ENCODE measurements at regions not wholly inside any gene's neighbourhood (a gene's known extent, or its start where the extent isn't known, plus 50 kb on each side); places are given as distances from the start of the nearest gene placed in this dataset.

- WGBS, 2 donors = 92 to 93% methylated on average over 2 of the region's 2 CpGs
- Histone ChIP-seq H3K9me3 (no peaks in the 10 kb centered on the region), H3K4me3 (no peak overlapping the region), H3K36me3 (no peaks in the 10 kb centered on the region), H3K4me1 (no peaks in the 10 kb centered on the region), H3K27ac (no peak overlapping the region), H3K27me3 (no peaks in the 10 kb centered on the region)
- TF ChIP-seq, protein P1, sequence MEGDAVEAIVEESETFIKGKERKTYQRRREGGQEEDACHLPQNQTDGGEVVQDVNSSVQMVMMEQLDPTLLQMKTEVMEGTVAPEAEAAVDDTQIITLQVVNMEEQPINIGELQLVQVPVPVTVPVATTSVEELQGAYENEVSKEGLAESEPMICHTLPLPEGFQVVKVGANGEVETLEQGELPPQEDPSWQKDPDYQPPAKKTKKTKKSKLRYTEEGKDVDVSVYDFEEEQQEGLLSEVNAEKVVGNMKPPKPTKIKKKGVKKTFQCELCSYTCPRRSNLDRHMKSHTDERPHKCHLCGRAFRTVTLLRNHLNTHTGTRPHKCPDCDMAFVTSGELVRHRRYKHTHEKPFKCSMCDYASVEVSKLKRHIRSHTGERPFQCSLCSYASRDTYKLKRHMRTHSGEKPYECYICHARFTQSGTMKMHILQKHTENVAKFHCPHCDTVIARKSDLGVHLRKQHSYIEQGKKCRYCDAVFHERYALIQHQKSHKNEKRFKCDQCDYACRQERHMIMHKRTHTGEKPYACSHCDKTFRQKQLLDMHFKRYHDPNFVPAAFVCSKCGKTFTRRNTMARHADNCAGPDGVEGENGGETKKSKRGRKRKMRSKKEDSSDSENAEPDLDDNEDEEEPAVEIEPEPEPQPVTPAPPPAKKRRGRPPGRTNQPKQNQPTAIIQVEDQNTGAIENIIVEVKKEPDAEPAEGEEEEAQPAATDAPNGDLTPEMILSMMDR (IDR thresholded peaks at IDR 0.05) = no peak
- no peak for TF ChIP-seq POLR2AphosphoS5 (IDR thresholded peaks at IDR 0.05)
- no peak for TF ChIP-seq POLR2A (IDR thresholded peaks at IDR 0.05)
- TF ChIP-seq EP300 (IDR thresholded peaks at IDR 0.05) = no peak
- intact Hi-C loops (cut with DNase I) = no loop called here
- no peak for DNase-seq
Observed at GRCh38 chr5:120072068-120072761, 391.9 kb upstream of the PRR16 start.

DNA sequence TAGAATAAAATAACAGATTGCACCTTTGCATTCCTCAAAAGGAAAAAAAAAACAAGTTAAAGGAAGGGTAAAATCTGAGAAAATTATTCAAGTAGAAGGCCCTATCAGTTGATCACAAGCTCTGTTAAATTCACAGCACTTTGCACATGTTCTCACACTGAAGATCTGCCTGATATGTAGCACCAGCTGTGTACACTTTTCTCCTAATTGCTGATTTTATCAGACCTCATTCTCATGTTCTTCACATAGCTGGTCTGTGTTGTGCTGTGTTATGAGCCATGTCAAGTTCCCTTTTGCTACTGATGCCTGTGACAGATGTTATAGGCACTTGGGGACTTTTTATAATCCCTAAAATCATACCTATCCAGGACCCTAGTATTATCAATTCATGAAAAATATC lies 390.4 kb upstream of the PRR16 start:
- H3K4me3 ChIP-seq = no peak overlapping the region
- no peaks in the 10 kb centered on the region for H3K27me3 ChIP-seq
- intact Hi-C loops (cut with DNase I) = no loop called here
- no peak for DNase-seq
- TF ChIP-seq POLR2A (IDR thresholded peaks at IDR 0.05) = no peak
- TF ChIP-seq, protein P1 (IDR thresholded peaks at IDR 0.05) = no peak
- no peak for TF ChIP-seq EP300 (IDR thresholded peaks at IDR 0.05)
- TF ChIP-seq POLR2AphosphoS5 (IDR thresholded peaks at IDR 0.05) = no peak
- H3K27ac ChIP-seq = no peak overlapping the region
- no peaks in the 10 kb centered on the region for H3K4me1 ChIP-seq
- no peaks in the 10 kb centered on the region for H3K9me3 ChIP-seq
- H3K36me3 ChIP-seq = no peaks in the 10 kb centered on the region

DNA sequence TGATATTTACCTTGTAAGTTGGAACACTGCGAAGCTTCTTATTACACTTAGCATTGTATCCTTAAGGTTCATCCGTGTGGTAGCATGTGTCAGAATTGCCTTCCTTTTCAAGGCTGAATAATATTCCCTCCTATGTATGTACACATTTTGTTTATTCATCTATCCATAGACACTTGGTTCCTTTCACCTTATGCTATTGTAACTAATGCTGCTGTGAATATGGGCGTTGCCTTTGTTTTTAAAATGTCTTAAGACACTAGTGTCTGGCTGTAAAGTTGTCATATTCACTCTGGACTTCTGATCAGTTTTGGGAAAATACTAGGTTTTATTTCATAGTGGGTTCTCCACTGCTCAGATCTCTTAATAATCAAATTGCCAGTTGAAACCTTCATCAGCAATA lies 383.3 kb upstream of the PRR16 start:
- Histone ChIP-seq H3K27ac (no peak overlapping the region), H3K4me1 (no peaks in the 10 kb centered on the region), H3K9me3 (no peaks in the 10 kb centered on the region), H3K36me3 (no peaks in the 10 kb centered on the region), H3K27me3 (no peaks in the 10 kb centered on the region), H3K4me3 (no peak overlapping the region)
- no peak for DNase-seq
- WGBS, 2 donors = 74 to 78% methylated on average over 3 of the region's 3 CpGs
- intact Hi-C loops (cut with DNase I) = no loop called here
- TF ChIP-seq POLR2A (IDR thresholded peaks at IDR 0.05) (no peak), POLR2AphosphoS5 (IDR thresholded peaks at IDR 0.05) (no peak), EP300 (IDR thresholded peaks at IDR 0.05) (no peak)
- TF ChIP-seq, protein P1 (IDR thresholded peaks at IDR 0.05) = no peak

GRCh38 chr5:120082316-120083068 lies 381.6 kb upstream of the PRR16 start:
- WGBS, 2 donors = 93 to 94% methylated on average over 3 of the region's 3 CpGs

More at GRCh38 chr5:120082316-120083068, 381.6 kb upstream of the PRR16 start:
- Histone ChIP-seq H3K27me3 (no peaks in the 10 kb centered on the region), H3K4me3 (no peak overlapping the region), H3K36me3 (no peaks in the 10 kb centered on the region), H3K27ac (no peak overlapping the region), H3K4me1 (no peaks in the 10 kb centered on the region), H3K9me3 (no peaks in the 10 kb centered on the region)
- intact Hi-C loops (cut with DNase I) = no loop called here
- DNase-seq = no peak
- TF ChIP-seq, protein P1 (IDR thresholded peaks at IDR 0.05) = no peak
- no peak for TF ChIP-seq POLR2AphosphoS5 (IDR thresholded peaks at IDR 0.05)
- TF ChIP-seq POLR2A (IDR thresholded peaks at IDR 0.05) = no peak
- no peak for TF ChIP-seq EP300 (IDR thresholded peaks at IDR 0.05)

Data from sigmoid colon (tissue), 6 donors.